Right lobe of liver (tissue), 6 donors: ENCODE measurements at regions not wholly inside any gene's neighbourhood (a gene's known extent, or its start where the extent isn't known, plus 50 kb on each side); places are given as distances from the start of the nearest gene placed in this dataset.
"Not testable (repeated sequence)": the region's sequence is repeated elsewhere in the genome, so short reads cannot be mapped to it uniquely, and the experiment has no call there.

ENCODE experiments used
- ATAC-seq, 4 donors: fragments of 200-7000 bp; cut with Tn5 transposase; one replicate each; pipeline ENCODE4 v1.9.1; 2020; ENCODE audit warnings: mild to moderate bottlenecking in 4 of 4, moderate library complexity in 4 of 4
- DNase-seq, 3 donors: peaks; one replicate each; pipeline ENCODE4 v3.0.0-alpha.2; 2020
- H3K27ac ChIP-seq, 3 donors: fragments of 200-600 bp; one replicate each; pipeline ENCODE4 v1.8.0; 2022
- H3K27me3 ChIP-seq, 2 donors: fragments of 200-600 bp; one replicate each; pipeline ENCODE4 v1.8.0; 2022
- H3K36me3 ChIP-seq, 4 donors: fragments of 200-600 bp; sonication (generic) in 1 of 4; one replicate each; pipeline versions ENCODE4 v1.5.1 to v1.8.0; 2017 to 2022; ENCODE audit warnings: control low read depth in 1 of 4
- H3K4me1 ChIP-seq, 4 donors: fragments of 200-600 bp; sonication (generic) in 1 of 4; one replicate each; pipeline versions ENCODE4 v1.5.1 to v1.8.0; 2017 to 2022; ENCODE audit warnings: control low read depth in 1 of 4
- H3K4me3 ChIP-seq, 3 donors: fragments of 200-600 bp; one replicate each; pipeline ENCODE4 v1.8.0; 2022
- H3K9me3 ChIP-seq, 4 donors: fragments of 200-600 bp; sonication (generic) in 1 of 4; one replicate each; pipeline versions ENCODE4 v1.5.1 to v1.8.0; 2017 to 2022; ENCODE audit warnings: control low read depth in 1 of 4
- POLR2A ChIP-seq: fragments of 450-650 bp; IDR thresholded peaks from one replicate; pipeline ENCODE4 v1.6.1; 2017; ENCODE audit warnings: antibody characterized with exemption, mild to moderate bottlenecking
- WGBS: methylation state at CpG from one replicate; pipeline ENCODE4 v1.1.6; 2018; ENCODE audit warnings: low coverage, low lambda C conversion rate; ENCODE audit not compliant: insufficient coverage; ENCODE audit errors: missing lambda C conversion rate; 5-methylcytosine and 5-hydroxymethylcytosine counted together
- intact Hi-C, 2 donors: fragments of 100-400 bp; cut with DNase I; formaldehyde crosslinking; loops; one replicate each; pipeline versions ENCODE4 v1.11.2 to v1.14.1; 2022
- TF ChIP-seq, protein P1 (sequence below), 4 donors: fragments of 200-600 bp in 3 of 4; fragments of 450-650 bp in 1 of 4; IDR thresholded peaks; one replicate each; pipeline versions ENCODE4 v1.5.1 to v1.8.0; 2016 to 2022; ENCODE audit warnings: antibody characterized with exemption in 4 of 4, mild to moderate bottlenecking in 2 of 4
- donor health status: DM: no; HTN: yes; CAD: no.
- donor health status: DM: no; HTN: no; CAD: no.
- donor health status: DM: no; HTN: no; CAD: no.
- donor health status: DM: no; HTN: yes; CAD: no.
- donor health status: DM: no; HTN: yes; CAD: no.

GRCh38 chr3:43843386-43843785 lies 152.6 kb downstream of the ABHD5 start:
- no peak for ATAC-seq
- H3K4me3 ChIP-seq, result no peak overlapping the region
- 0% methylated on average over 1 of the region's 4 CpGs for WGBS
- intact Hi-C loops, result no loop called here
- TF ChIP-seq POLR2A, result no peak
- TF ChIP-seq, protein P1, sequence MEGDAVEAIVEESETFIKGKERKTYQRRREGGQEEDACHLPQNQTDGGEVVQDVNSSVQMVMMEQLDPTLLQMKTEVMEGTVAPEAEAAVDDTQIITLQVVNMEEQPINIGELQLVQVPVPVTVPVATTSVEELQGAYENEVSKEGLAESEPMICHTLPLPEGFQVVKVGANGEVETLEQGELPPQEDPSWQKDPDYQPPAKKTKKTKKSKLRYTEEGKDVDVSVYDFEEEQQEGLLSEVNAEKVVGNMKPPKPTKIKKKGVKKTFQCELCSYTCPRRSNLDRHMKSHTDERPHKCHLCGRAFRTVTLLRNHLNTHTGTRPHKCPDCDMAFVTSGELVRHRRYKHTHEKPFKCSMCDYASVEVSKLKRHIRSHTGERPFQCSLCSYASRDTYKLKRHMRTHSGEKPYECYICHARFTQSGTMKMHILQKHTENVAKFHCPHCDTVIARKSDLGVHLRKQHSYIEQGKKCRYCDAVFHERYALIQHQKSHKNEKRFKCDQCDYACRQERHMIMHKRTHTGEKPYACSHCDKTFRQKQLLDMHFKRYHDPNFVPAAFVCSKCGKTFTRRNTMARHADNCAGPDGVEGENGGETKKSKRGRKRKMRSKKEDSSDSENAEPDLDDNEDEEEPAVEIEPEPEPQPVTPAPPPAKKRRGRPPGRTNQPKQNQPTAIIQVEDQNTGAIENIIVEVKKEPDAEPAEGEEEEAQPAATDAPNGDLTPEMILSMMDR (IDR thresholded peaks at IDR 0.05), result no peak
- H3K36me3 ChIP-seq, result no peaks in the 10 kb centered on the region
- H3K4me1 ChIP-seq, result no peaks in the 10 kb centered on the region
- no peak overlapping the region for H3K27ac ChIP-seq
- no peak for DNase-seq
- H3K9me3 ChIP-seq, result no peaks in the 10 kb centered on the region
- no peaks in the 10 kb centered on the region for H3K27me3 ChIP-seq

DNA sequence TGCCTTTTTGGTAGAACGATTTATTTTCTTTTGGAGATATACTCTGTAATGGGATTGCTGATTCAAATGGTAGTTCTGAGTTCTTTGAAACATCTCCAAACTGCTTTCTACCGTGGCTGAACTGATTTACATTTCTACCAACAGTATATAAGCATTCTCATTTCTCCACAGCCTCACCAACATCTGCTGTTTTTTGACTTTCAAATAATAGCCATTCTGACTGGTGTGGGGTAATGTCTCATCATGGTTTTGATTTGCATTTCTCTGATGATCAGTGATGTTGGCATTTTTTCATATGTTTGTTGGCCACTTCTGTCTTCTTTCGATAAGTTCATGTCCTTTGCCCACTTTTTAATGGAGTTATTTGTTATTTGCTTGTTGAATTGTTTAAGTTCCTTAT lies 154.0 kb downstream of the ABHD5 start:
- Histone ChIP-seq H3K27me3 (no peaks in the 10 kb centered on the region), H3K4me3 (no peak overlapping the region), H3K27ac (no peak overlapping the region), H3K36me3 (no peaks in the 10 kb centered on the region), H3K9me3 (no peaks in the 10 kb centered on the region), H3K4me1 (no peaks in the 10 kb centered on the region)
- 57% methylated on average over 3 of the region's 3 CpGs for WGBS
- intact Hi-C loops, result no loop called here
- ATAC-seq (no peak), DNase-seq (no peak)
- no peak for TF ChIP-seq POLR2A
- TF ChIP-seq, protein P1 (IDR thresholded peaks at IDR 0.05), result no peak

DNA sequence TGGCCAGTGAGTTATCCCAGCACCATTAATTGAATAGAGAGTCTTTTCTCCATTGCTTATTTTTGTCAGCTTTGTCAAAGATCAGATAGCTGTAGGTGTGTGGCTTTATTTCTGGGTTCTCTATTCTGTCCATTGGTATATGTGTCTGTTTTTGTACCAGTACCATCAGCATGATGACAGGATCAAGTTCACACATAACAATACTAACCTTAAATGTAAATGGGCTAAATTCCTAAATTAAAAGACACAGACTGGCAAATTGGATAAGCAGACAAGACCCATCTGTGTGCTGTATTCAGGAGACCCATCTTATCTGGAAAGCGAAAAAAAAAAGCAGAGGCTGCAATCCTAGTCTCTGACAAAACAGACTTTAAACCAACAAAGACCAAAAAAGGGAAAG lies 154.8 kb downstream of the ABHD5 start:
- H3K4me1 ChIP-seq, H3K27ac ChIP-seq, H3K4me3 ChIP-seq, DNase-seq, ATAC-seq, H3K27me3 ChIP-seq, intact Hi-C loops, H3K9me3 ChIP-seq, H3K36me3 ChIP-seq: not testable (repeated sequence)
- 32% methylated on average over 1 of the region's 1 CpG for WGBS

GRCh38 chr3:43852066-43852465 lies 161.3 kb downstream of the ABHD5 start:
- Histone ChIP-seq H3K4me3 (no peak overlapping the region), H3K4me1 (no peaks in the 10 kb centered on the region), H3K36me3 (no peaks in the 10 kb centered on the region), H3K9me3 (no peaks in the 10 kb centered on the region), H3K27ac (no peak overlapping the region), H3K27me3 (no peaks in the 10 kb centered on the region)
- intact Hi-C loops, result no loop called here
- TF ChIP-seq POLR2A, result no peak
- TF ChIP-seq, protein P1 (IDR thresholded peaks at IDR 0.05), result no peak
- DNase-seq, result no peak
- no peak for ATAC-seq
- 0% methylated on average over 1 of the region's 1 CpG for WGBS

- Histone ChIP-seq H3K27ac (no peak overlapping the region), H3K4me3 (no peak overlapping the region), H3K9me3 (no peaks in the 10 kb centered on the region), H3K36me3 (no peaks in the 10 kb centered on the region), H3K27me3 (no peaks in the 10 kb centered on the region), H3K4me1 (no peaks in the 10 kb centered on the region)
- intact Hi-C loops, result no loop called here
- no peak for ATAC-seq
- no peak for DNase-seq
- TF ChIP-seq POLR2A, result no peak
- whole genome bisulfite sequencing, result 45% methylated on average over 1 of the region's 2 CpGs
These were observed 163.5 kb downstream of the ABHD5 start for GRCh38 chr3:43854283-43854682.

DNA sequence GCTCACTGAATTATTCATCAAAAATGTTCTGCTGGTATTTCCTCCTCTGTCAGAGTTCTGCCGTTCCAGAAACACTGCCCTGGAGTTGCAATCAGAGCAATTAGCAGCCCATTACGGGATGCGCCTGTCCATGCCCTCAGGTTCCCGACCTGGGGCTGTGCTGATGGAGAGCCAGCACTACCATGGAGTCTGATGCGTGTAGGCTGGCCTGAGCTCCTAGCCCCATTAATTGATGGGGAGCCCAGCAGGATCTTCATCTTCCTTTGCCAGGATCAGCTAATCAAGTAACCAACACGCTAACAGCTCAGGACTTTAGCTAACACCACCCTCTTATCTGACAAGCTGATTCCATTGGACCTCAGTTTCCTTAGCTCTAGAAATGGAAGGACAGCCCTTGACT lies 164.2 kb downstream of the ABHD5 start:
- WGBS, result 46% methylated on average over 5 of the region's 6 CpGs
- ATAC-seq, result no peak
- H3K27ac ChIP-seq, result no peak overlapping the region
- TF ChIP-seq, protein P1 (IDR thresholded peaks at IDR 0.05), result no peak
- no peak for TF ChIP-seq POLR2A
- no peaks in the 10 kb centered on the region for H3K9me3 ChIP-seq
- intact Hi-C loops, result no loop called here
- H3K4me1 ChIP-seq, result no peaks in the 10 kb centered on the region
- H3K36me3 ChIP-seq, result no peaks in the 10 kb centered on the region
- no peaks in the 10 kb centered on the region for H3K27me3 ChIP-seq
- H3K4me3 ChIP-seq, result no peak overlapping the region
- no peak for DNase-seq
